ENCODE measurements at regions not wholly inside any gene's neighbourhood (a gene's known extent, or its start where the extent isn't known, plus 50 kb on each side); places are given as distances from the start of the nearest gene placed in this dataset.

DNA sequence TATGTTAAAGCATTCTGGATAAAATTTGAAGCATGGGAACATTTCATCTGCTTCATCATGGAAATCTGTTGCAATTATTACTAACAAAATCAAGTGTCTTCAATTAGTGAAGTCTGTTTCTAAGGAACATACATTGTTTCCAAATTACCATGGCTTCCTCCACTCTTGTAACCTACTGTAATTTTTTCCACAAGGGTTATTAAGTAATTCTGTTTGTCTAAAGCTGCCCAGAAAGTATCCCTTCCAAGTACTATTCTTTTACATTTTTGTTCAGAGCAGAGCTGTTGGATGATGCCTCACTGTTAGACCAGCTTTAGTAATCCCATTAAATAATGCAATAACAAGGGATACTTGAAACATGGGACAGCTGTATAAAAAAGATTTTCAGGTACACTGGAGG is 483.5 kb upstream of the CD180 start:
- TF ChIP-seq RARB (CRISPR knock-in tag; IDR thresholded peaks at IDR 0.05) = no peak
- TF ChIP-seq, protein P1, sequence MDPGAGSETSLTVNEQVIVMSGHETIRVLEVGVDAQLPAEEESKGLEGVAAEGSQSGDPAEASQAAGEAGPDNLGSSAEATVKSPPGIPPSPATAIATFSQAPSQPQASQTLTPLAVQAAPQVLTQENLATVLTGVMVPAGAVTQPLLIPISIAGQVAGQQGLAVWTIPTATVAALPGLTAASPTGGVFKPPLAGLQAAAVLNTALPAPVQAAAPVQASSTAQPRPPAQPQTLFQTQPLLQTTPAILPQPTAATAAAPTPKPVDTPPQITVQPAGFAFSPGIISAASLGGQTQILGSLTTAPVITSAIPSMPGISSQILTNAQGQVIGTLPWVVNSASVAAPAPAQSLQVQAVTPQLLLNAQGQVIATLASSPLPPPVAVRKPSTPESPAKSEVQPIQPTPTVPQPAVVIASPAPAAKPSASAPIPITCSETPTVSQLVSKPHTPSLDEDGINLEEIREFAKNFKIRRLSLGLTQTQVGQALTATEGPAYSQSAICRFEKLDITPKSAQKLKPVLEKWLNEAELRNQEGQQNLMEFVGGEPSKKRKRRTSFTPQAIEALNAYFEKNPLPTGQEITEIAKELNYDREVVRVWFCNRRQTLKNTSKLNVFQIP (CRISPR knock-in tag; IDR thresholded peaks at IDR 0.05; ENCODE audit: borderline replicate concordance, low read depth) = no peak
- TF ChIP-seq, protein P2, sequence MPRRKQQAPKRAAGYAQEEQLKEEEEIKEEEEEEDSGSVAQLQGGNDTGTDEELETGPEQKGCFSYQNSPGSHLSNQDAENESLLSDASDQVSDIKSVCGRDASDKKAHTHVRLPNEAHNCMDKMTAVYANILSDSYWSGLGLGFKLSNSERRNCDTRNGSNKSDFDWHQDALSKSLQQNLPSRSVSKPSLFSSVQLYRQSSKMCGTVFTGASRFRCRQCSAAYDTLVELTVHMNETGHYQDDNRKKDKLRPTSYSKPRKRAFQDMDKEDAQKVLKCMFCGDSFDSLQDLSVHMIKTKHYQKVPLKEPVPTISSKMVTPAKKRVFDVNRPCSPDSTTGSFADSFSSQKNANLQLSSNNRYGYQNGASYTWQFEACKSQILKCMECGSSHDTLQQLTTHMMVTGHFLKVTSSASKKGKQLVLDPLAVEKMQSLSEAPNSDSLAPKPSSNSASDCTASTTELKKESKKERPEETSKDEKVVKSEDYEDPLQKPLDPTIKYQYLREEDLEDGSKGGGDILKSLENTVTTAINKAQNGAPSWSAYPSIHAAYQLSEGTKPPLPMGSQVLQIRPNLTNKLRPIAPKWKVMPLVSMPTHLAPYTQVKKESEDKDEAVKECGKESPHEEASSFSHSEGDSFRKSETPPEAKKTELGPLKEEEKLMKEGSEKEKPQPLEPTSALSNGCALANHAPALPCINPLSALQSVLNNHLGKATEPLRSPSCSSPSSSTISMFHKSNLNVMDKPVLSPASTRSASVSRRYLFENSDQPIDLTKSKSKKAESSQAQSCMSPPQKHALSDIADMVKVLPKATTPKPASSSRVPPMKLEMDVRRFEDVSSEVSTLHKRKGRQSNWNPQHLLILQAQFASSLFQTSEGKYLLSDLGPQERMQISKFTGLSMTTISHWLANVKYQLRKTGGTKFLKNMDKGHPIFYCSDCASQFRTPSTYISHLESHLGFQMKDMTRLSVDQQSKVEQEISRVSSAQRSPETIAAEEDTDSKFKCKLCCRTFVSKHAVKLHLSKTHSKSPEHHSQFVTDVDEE (CRISPR knock-in tag; IDR thresholded peaks at IDR 0.05) = no peak
- TF ChIP-seq PPARA (CRISPR knock-in tag; IDR thresholded peaks at IDR 0.05; ENCODE audit: borderline replicate concordance) = no peak
- no peak for TF ChIP-seq ZFP30 (CRISPR knock-in tag; IDR thresholded peaks at IDR 0.05)
- TF ChIP-seq, protein P3, sequence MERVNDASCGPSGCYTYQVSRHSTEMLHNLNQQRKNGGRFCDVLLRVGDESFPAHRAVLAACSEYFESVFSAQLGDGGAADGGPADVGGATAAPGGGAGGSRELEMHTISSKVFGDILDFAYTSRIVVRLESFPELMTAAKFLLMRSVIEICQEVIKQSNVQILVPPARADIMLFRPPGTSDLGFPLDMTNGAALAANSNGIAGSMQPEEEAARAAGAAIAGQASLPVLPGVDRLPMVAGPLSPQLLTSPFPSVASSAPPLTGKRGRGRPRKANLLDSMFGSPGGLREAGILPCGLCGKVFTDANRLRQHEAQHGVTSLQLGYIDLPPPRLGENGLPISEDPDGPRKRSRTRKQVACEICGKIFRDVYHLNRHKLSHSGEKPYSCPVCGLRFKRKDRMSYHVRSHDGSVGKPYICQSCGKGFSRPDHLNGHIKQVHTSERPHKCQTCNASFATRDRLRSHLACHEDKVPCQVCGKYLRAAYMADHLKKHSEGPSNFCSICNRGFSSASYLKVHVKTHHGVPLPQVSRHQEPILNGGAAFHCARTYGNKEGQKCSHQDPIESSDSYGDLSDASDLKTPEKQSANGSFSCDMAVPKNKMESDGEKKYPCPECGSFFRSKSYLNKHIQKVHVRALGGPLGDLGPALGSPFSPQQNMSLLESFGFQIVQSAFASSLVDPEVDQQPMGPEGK (CRISPR knock-in tag; IDR thresholded peaks at IDR 0.05; ENCODE audit: borderline replicate concordance) = no peak
- TF ChIP-seq BACH2 (CRISPR knock-in tag; IDR thresholded peaks at IDR 0.05; ENCODE audit: borderline replicate concordance) = no peak
- TF ChIP-seq ISL1 (CRISPR knock-in tag; IDR thresholded peaks at IDR 0.05) = no peak
- TF ChIP-seq CREB5 (CRISPR knock-in tag; IDR thresholded peaks at IDR 0.05; ENCODE audit: low read depth) = no peak
- TF ChIP-seq TOX (CRISPR knock-in tag; IDR thresholded peaks at IDR 0.05; ENCODE audit: borderline replicate concordance) = no peak
- no peak for TF ChIP-seq GLIS3 (CRISPR knock-in tag; IDR thresholded peaks at IDR 0.05)
- no peak for TF ChIP-seq ZNF565 (CRISPR knock-in tag; conservative IDR thresholded peaks at IDR 0.05; ENCODE audit: low read depth)

All from SK-N-SH treated with all-trans-retinoic acid at 6 μM for 48 hours (cell line).